HCT116 (cell line): ENCODE measurements at regions not wholly inside any gene's neighbourhood (a gene's known extent, or its start where the extent isn't known, plus 50 kb on each side); places are given as distances from the start of the nearest gene placed in this dataset.

Source experiments
- ATAC-seq: fragments of 200-7000 bp; cut with Tn5 transposase; 2 replicates; pipeline ENCODE4 v1.9.1; 2020; ENCODE audit warnings: mild to moderate bottlenecking, moderate library complexity
- BruUV-seq: library from RNA; stranded (reverse); fragments of 400-500 nt; replicated peaks from 2 replicates; lab custom pipeline; 2021; lab: Mats Ljungman, UMichigan
- CTCF ChIA-PET: fragments of 300-600 bp; sonication (Branson Sonifier 250); formaldehyde crosslinking; loops from one replicate; lab custom pipeline; 2021; ENCODE audit warnings: antibody characterized with exemption; lab: Charles Lee
- POLR2A ChIA-PET: fragments of 300-600, 350-600 bp; sonication (Branson Sonifier 250); formaldehyde crosslinking; loops from one replicate; lab custom pipeline; 2021; ENCODE audit warnings: antibody characterized with exemption; lab: Charles Lee
- RAD21 ChIA-PET, 2 experiments: fragments of 300-600 bp; sonication (Branson Sonifier 250); formaldehyde crosslinking; loops; one replicate each; lab custom pipeline; 2023; ENCODE audit warnings: low total read pairs in 2 of 2; ENCODE audit not compliant: uncharacterized antibody in 2 of 2, unreplicated experiment in 2 of 2, low non-redundant PET in 1 of 2; lab: Charles Lee
- DNase-seq: peaks from one replicate; pipeline ENCODE4 v3.0.0-alpha.2; 2010; ENCODE audit warnings: low read depth, low spot score
- H2AFZ ChIP-seq: fragments of 200-600 bp; shearing (Covaris generic), sonication (generic); 2 replicates; pipeline ENCODE4 v1.6.1; 2017; ENCODE audit warnings: low read depth, mixed run types, mixed read lengths, antibody characterized with exemption, low read length; ENCODE audit not compliant: poor library complexity, severe bottlenecking
- H3K27ac ChIP-seq: 2 replicates; pipeline ENCODE4 v1.5.1; 2012; ENCODE audit warnings: low read depth, low read length
- H3K27me3 ChIP-seq: fragments of 200-600 bp; sonication (generic); 2 replicates; pipeline ENCODE4 v1.6.1; 2016; ENCODE audit warnings: mixed run types, low read length, mixed read lengths; ENCODE audit not compliant: insufficient read depth
- H3K36me3 ChIP-seq, 2 experiments: fragments of 200-500 bp in 1 of 2; fragments of 200-600 bp in 1 of 2; sonication (Bioruptor generic) in 1 of 2; sonication (generic) in 1 of 2; 2 replicates each; pipeline versions ENCODE4 v1.5.1 to v1.6.1; 2014 to 2016; ENCODE audit warnings: low read length in 2 of 2, inconsistent platforms in 1 of 2, mixed read lengths in 1 of 2, mixed run types in 1 of 2; ENCODE audit not compliant: insufficient read depth in 2 of 2, control insufficient read depth in 1 of 2
- H3K4me1 ChIP-seq, 2 experiments: fragments of 200-600 bp in 1 of 2; sonication (generic) in 1 of 2; 2 replicates each; pipeline versions ENCODE4 v1.5.1 to v1.6.1; 2012 to 2017; ENCODE audit warnings: low read length in 2 of 2, inconsistent platforms in 1 of 2, mild to moderate bottlenecking in 1 of 2, mixed read lengths in 1 of 2, mixed run types in 1 of 2, moderate library complexity in 1 of 2; ENCODE audit not compliant: insufficient read depth in 2 of 2, control insufficient read depth in 1 of 2
- H3K4me2 ChIP-seq: fragments of 200-600 bp; sonication (generic); 2 replicates; pipeline ENCODE4 v1.6.1; 2017; ENCODE audit warnings: mixed run types, low read length, mixed read lengths
- H3K4me3 ChIP-seq, 2 experiments: fragments of 200-600 bp in 1 of 2; sonication (generic) in 1 of 2; replicated peaks in 1 of 2; 2 replicates each; pipeline ENCODE4 v1.5.1; 2011 to 2016; ENCODE audit warnings: low read length in 2 of 2, control low read depth in 1 of 2, low read depth in 1 of 2, mild to moderate bottlenecking in 1 of 2, mixed read lengths in 1 of 2, mixed run types in 1 of 2
- H3K79me2 ChIP-seq: fragments of 200-600 bp; sonication (generic); 2 replicates; pipeline ENCODE4 v1.6.1; 2017; ENCODE audit warnings: mild to moderate bottlenecking, mixed run types, low read length, moderate library complexity, mixed read lengths; ENCODE audit not compliant: insufficient read depth
- H3K9ac ChIP-seq: fragments of 200-600 bp; sonication (generic); 2 replicates; pipeline ENCODE4 v1.6.1; 2016; ENCODE audit warnings: low read length, mixed read lengths
- H3K9me2 ChIP-seq: fragments of 200-600 bp; sonication (generic), shearing (Covaris generic); 2 replicates; pipeline ENCODE4 v1.6.1; 2017; ENCODE audit warnings: mixed run types, mild to moderate bottlenecking, moderate library complexity; ENCODE audit not compliant: insufficient read depth
- H3K9me3 ChIP-seq, 2 experiments: fragments of 200-500 bp in 1 of 2; fragments of 200-600 bp in 1 of 2; sonication (Bioruptor generic) in 1 of 2; sonication (generic) in 1 of 2; 2 replicates each; pipeline ENCODE4 v1.6.1; 2014 to 2017; ENCODE audit warnings: low read length in 2 of 2, mixed read lengths in 2 of 2, inconsistent platforms in 1 of 2, low read depth in 1 of 2, mild to moderate bottlenecking in 1 of 2, mixed run types in 1 of 2, moderate library complexity in 1 of 2; ENCODE audit not compliant: control insufficient read depth in 1 of 2, insufficient read depth in 1 of 2
- H4K20me1 ChIP-seq: fragments of 200-600 bp; sonication (generic), shearing (Covaris generic); 2 replicates; pipeline ENCODE4 v1.6.1; 2017; ENCODE audit warnings: mixed run types, mild to moderate bottlenecking, moderate library complexity; ENCODE audit not compliant: insufficient read depth
- CBX3 ChIP-seq: IDR thresholded peaks from 2 replicates; pipeline ENCODE4 v1.6.1; 2012; ENCODE audit warnings: low read depth
- CEBPB ChIP-seq: IDR thresholded peaks from 2 replicates; pipeline ENCODE4 v1.6.1; 2012; ENCODE audit warnings: low read depth
- CTCF ChIP-seq, 3 experiments: fragments of 200-600 bp in 1 of 3; sonication (generic) in 1 of 3; IDR thresholded peaks in 2 of 3; conservative IDR thresholded peaks in 1 of 3; 2 replicates each; pipeline ENCODE4 v1.5.1; 2012 to 2017; ENCODE audit warnings: low read depth in 2 of 3, low read length in 2 of 3, antibody characterized with exemption in 1 of 3, borderline replicate concordance in 1 of 3, control low read depth in 1 of 3, mild to moderate bottlenecking in 1 of 3, mixed read lengths in 1 of 3, mixed run types in 1 of 3, moderate library complexity in 1 of 3; ENCODE audit not compliant: insufficient read depth in 1 of 3
- EGR1 ChIP-seq: IDR thresholded peaks from 2 replicates; pipeline ENCODE4 v1.6.1; 2012; ENCODE audit warnings: low read depth
- ELF1 ChIP-seq: IDR thresholded peaks from 2 replicates; pipeline ENCODE4 v1.6.1; 2012; ENCODE audit warnings: low read depth, borderline replicate concordance
- EZH2 ChIP-seq: fragments of 200-600 bp; sonication (generic); IDR thresholded peaks from 2 replicates; pipeline ENCODE4 v1.6.1; 2017; ENCODE audit warnings: antibody characterized with exemption, mixed run types
- EZH2phosphoT487 ChIP-seq: fragments of 200-600 bp; IDR thresholded peaks from 2 replicates; pipeline ENCODE4 v1.6.1; 2018; ENCODE audit warnings: antibody characterized with exemption, borderline replicate concordance
- FOSL1 ChIP-seq: IDR thresholded peaks from 2 replicates; pipeline ENCODE4 v1.6.1; 2012; ENCODE audit warnings: low read depth
- JUND ChIP-seq: IDR thresholded peaks from 2 replicates; pipeline ENCODE4 v1.6.1; 2012
- MAX ChIP-seq: IDR thresholded peaks from 2 replicates; pipeline ENCODE4 v1.6.1; 2012
- POLR2A ChIP-seq: IDR thresholded peaks from 2 replicates; pipeline ENCODE4 v1.7.0; 2011; ENCODE audit warnings: borderline replicate concordance; ENCODE audit not compliant: insufficient read depth, insufficient read length; ENCODE audit errors: extremely low read depth
- POLR2AphosphoS5 ChIP-seq: IDR thresholded peaks from 2 replicates; pipeline ENCODE4 v1.6.1; 2011; ENCODE audit warnings: mild to moderate bottlenecking, low read depth, low read length, moderate library complexity
- RAD21 ChIP-seq: IDR thresholded peaks from 2 replicates; pipeline ENCODE4 v1.6.1; 2012; ENCODE audit warnings: low read depth, mild to moderate bottlenecking
- REST ChIP-seq: IDR thresholded peaks from 2 replicates; pipeline ENCODE4 v1.6.1; 2012; ENCODE audit warnings: low read depth
- SIN3A ChIP-seq: IDR thresholded peaks from 2 replicates; pipeline ENCODE4 v1.6.1; 2012; ENCODE audit warnings: low read depth
- SP1 ChIP-seq: IDR thresholded peaks from 2 replicates; pipeline ENCODE4 v1.6.1; 2012; ENCODE audit warnings: low read depth
- TCF7L2 ChIP-seq: IDR thresholded peaks from 2 replicates; pipeline ENCODE4 v1.7.0; 2011; ENCODE audit warnings: borderline replicate concordance, inconsistent platforms; ENCODE audit not compliant: insufficient read depth, insufficient read length; ENCODE audit errors: extremely low read depth
- YY1 ChIP-seq: IDR thresholded peaks from 2 replicates; pipeline ENCODE4 v1.6.1; 2011; ENCODE audit warnings: low read length, low read depth, moderate library complexity, mild to moderate bottlenecking; ENCODE audit not compliant: insufficient replicate concordance; ENCODE audit errors: extremely low read depth
- ZFX ChIP-seq: fragments of 450-650 bp; IDR thresholded peaks from 2 replicates; pipeline ENCODE4 v1.6.1; 2017
- ZNF274 ChIP-seq: fragments of 200-500 bp; sonication (Bioruptor generic); IDR thresholded peaks from 2 replicates; pipeline ENCODE4 v1.6.1; 2014; ENCODE audit warnings: mild to moderate bottlenecking, low read depth, low read length, inconsistent platforms
- intact Hi-C: fragments of 100-400 bp; cut with micrococcal nuclease; formaldehyde crosslinking; loops from 2 replicates; pipeline ENCODE4 v1.10.0; 2022

GRCh38 chr5:117955831-117956230, 1032.5 kb downstream of the DTWD2 start:
- no peak overlapping the region for H3K4me2 ChIP-seq
- H3K9me3 ChIP-seq, result no peaks in the 10 kb centered on the region
- H3K4me3 ChIP-seq, result no peak overlapping the region
- H3K9ac ChIP-seq, result no peak overlapping the region
- H3K9me2 ChIP-seq, result no peaks in the 10 kb centered on the region
- no peaks in the 10 kb centered on the region for H3K36me3 ChIP-seq
- CTCF ChIA-PET, result no interaction called here
- no peaks in the 10 kb centered on the region for H3K4me1 ChIP-seq
- no peak for DNase-seq
- intact Hi-C loops, result no loop called here
- ATAC-seq, result no peak
- no peaks in the 10 kb centered on the region for H3K27me3 ChIP-seq
- no peaks in the 10 kb centered on the region for H4K20me1 ChIP-seq
- RAD21 ChIA-PET, result no interaction called here
- H3K79me2 ChIP-seq, result no peaks in the 10 kb centered on the region
- no TSS peak for BruUV-seq
- POLR2A ChIA-PET, result no interaction called here
- no peak overlapping the region for H2AFZ ChIP-seq
- TF ChIP-seq EZH2, result no peak
- TF ChIP-seq POLR2A, result no peak
- TF ChIP-seq FOSL1, result no peak
- TF ChIP-seq JUND, result no peak
- TF ChIP-seq ZFX, result no peak
- no peak for TF ChIP-seq POLR2AphosphoS5
- no peak for TF ChIP-seq EZH2phosphoT487
- no peak for TF ChIP-seq CBX3
- no peak for TF ChIP-seq ZNF274
- no peak for TF ChIP-seq ELF1
- no peak for TF ChIP-seq CEBPB
- no peak for TF ChIP-seq YY1
- TF ChIP-seq SIN3A, result no peak
- TF ChIP-seq SP1, result no peak
- no peak for TF ChIP-seq EGR1
- TF ChIP-seq TCF7L2, result no peak
- TF ChIP-seq RAD21, result no peak
- no peak for TF ChIP-seq MAX
- no peak for TF ChIP-seq CTCF (IDR thresholded peaks at IDR 0.05 in 2 of 3, conservative IDR thresholded peaks at IDR 0.05 in 1 of 3; ENCODE audit: borderline replicate concordance in 1 of 3, insufficient read depth in 1 of 3, low read depth in 2 of 3, low read length in 2 of 3)
- TF ChIP-seq REST, result no peak
- no peak overlapping the region for H3K27ac ChIP-seq
